ENCODE measurements at regions not wholly inside any gene's neighbourhood (a gene's known extent, or its start where the extent isn't known, plus 50 kb on each side); places are given as distances from the start of the nearest gene placed in this dataset.

DNA sequence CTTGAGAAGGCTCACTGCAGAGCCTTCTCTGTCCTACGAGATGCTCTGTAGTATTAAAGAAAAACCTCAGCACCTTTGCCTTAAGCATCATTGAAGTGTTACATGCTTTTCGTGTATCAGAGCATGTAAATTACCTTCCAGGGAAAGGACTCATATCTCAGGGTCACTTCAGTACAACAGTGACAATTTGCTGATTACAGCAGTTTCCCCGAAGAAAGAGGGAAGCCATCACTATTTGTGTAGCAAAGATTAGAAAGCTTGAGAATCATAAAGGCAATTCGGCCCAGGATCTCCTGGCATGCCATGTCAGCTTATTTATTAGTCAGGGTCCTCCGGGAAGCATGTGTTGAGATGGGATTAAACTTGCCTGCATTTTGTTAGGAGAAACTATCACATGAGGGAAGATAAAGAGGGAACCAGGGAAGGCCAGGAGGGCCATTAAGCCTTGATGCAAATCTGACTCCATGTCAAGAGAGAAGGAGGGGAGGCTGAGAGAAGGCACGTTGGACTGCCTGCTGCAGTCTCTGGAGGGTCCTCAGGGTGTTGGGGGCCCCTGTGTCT is 55.2 kb upstream of the KCNJ6 start:
- H3K9ac ChIP-seq (ENCODE audit: low read length) = no peak overlapping the region
- no peaks in the 10 kb centered on the region for H3K79me2 ChIP-seq (ENCODE audit: insufficient read depth, low read length)
- H3K4me2 ChIP-seq (ENCODE audit: low read length) = no peak overlapping the region
- H3K4me1 ChIP-seq (ENCODE audit: insufficient read depth, low read length, severe bottlenecking) = no peaks in the 10 kb centered on the region
- no peaks in the 10 kb centered on the region for H3F3A ChIP-seq (ENCODE audit: insufficient read depth, low read length)
- no peak for TF ChIP-seq EZH2 (IDR thresholded peaks at IDR 0.05; ENCODE audit: borderline replicate concordance, low read length)
- TF ChIP-seq, protein P1, sequence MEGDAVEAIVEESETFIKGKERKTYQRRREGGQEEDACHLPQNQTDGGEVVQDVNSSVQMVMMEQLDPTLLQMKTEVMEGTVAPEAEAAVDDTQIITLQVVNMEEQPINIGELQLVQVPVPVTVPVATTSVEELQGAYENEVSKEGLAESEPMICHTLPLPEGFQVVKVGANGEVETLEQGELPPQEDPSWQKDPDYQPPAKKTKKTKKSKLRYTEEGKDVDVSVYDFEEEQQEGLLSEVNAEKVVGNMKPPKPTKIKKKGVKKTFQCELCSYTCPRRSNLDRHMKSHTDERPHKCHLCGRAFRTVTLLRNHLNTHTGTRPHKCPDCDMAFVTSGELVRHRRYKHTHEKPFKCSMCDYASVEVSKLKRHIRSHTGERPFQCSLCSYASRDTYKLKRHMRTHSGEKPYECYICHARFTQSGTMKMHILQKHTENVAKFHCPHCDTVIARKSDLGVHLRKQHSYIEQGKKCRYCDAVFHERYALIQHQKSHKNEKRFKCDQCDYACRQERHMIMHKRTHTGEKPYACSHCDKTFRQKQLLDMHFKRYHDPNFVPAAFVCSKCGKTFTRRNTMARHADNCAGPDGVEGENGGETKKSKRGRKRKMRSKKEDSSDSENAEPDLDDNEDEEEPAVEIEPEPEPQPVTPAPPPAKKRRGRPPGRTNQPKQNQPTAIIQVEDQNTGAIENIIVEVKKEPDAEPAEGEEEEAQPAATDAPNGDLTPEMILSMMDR (IDR thresholded peaks at IDR 0.05; ENCODE audit: low read length) = no peak
- no peak overlapping the region for H3K27ac ChIP-seq (ENCODE audit: low read depth, low read length, poor library complexity, severe bottlenecking)
- no peaks in the 10 kb centered on the region for H3K36me3 ChIP-seq (ENCODE audit: insufficient read depth, low read length)
- H3K9me2 ChIP-seq (ENCODE audit: low read depth, low read length) = no peaks in the 10 kb centered on the region
- no peaks in the 10 kb centered on the region for H3K27me3 ChIP-seq (ENCODE audit: insufficient read depth, low read length)
- no peak overlapping the region for H2AFZ ChIP-seq (ENCODE audit: low read length)
- no peak overlapping the region for H3K4me3 ChIP-seq (ENCODE audit: low read depth, low read length, poor library complexity, severe bottlenecking)
- no peaks in the 10 kb centered on the region for H3K9me3 ChIP-seq (ENCODE audit: low read length)
- H4K20me1 ChIP-seq (ENCODE audit: insufficient read depth, low read length) = no peaks in the 10 kb centered on the region

DNA sequence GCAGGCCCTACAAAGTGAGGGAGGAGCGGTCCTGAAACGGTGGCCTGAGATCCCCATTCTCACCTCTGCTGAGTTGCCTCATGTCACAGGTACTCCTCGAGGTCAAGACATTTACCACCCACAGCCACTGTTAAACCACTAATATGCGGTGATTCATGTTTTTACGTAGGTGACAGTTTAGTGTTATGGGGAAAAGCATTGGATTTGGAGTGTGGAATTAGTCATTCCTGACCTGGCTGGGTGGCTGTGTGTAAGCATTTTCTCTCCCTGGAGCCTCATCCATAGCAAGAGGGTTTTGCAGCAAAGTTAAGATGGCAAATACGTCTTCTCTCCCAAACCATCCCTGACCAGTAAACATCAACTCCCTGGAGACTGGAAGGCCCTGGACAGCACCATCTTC is 57.8 kb upstream of the KCNJ6 start:
- H4K20me1 ChIP-seq (ENCODE audit: insufficient read depth, low read length) = no peaks in the 10 kb centered on the region
- no peaks in the 10 kb centered on the region for H3K9me3 ChIP-seq (ENCODE audit: low read length)
- H3K27me3 ChIP-seq (ENCODE audit: insufficient read depth, low read length) = no peaks in the 10 kb centered on the region
- no peak overlapping the region for H3K27ac ChIP-seq (ENCODE audit: low read depth, low read length, poor library complexity, severe bottlenecking)
- H2AFZ ChIP-seq (ENCODE audit: low read length) = no peak overlapping the region
- no peak for TF ChIP-seq EZH2 (IDR thresholded peaks at IDR 0.05; ENCODE audit: borderline replicate concordance, low read length)
- TF ChIP-seq, protein P1 (IDR thresholded peaks at IDR 0.05; ENCODE audit: low read length) = no peak
- H3K4me1 ChIP-seq (ENCODE audit: insufficient read depth, low read length, severe bottlenecking) = no peaks in the 10 kb centered on the region
- no peak overlapping the region for H3K4me2 ChIP-seq (ENCODE audit: low read length)
- no peaks in the 10 kb centered on the region for H3K79me2 ChIP-seq (ENCODE audit: insufficient read depth, low read length)
- H3K9ac ChIP-seq (ENCODE audit: low read length) = no peak overlapping the region
- no peaks in the 10 kb centered on the region for H3K36me3 ChIP-seq (ENCODE audit: insufficient read depth, low read length)
- H3F3A ChIP-seq (ENCODE audit: insufficient read depth, low read length) = no peaks in the 10 kb centered on the region
- H3K9me2 ChIP-seq (ENCODE audit: low read depth, low read length) = no peaks in the 10 kb centered on the region
- no peak overlapping the region for H3K4me3 ChIP-seq (ENCODE audit: low read depth, low read length, poor library complexity, severe bottlenecking)

DNA sequence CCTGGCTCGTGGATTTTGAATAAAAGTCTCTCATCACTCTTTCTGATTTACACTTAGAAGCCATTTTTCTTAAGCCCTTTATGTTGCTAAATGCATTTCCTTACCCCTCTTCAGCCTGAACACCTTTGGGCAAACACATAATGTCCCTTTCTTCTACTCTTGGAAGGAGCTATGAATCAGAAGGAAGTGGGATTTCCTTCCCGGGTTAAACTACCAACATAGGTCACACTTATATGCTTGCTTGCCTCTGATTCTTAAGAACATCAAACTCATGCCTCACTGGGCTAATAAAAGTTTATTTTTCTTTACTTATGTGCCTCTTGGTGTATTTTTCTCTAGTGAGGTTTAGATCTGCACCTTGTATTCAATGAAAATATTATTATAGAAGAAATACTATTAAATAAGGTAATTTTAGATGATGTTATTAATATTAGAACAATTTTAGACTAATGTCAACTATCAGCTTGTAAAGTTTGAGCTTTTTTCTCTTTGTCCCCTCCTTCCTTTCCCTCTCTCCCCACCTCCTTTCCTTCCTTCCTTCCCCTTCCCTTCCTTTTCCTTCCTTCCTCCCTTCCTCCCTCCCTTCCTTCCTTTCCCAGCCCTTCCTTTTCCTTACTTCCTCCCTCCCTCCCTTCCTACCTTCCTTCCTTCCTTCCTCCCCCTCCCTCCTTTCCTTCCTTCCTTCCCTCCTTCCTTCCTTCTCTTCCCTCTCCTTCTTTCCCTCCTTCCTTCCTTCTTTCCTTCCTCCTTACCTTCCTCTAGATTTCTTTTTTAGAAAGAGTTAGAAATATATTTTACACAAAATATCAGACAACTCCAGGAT is 66.5 kb upstream of the KCNJ6 start:
- H3K4me2 ChIP-seq (ENCODE audit: low read length) = no peak overlapping the region

More for the DNA sequence above, 66.5 kb upstream of the KCNJ6 start:
- Histone ChIP-seq H2AFZ (ENCODE audit: low read length) (no peak overlapping the region), H3K36me3 (ENCODE audit: insufficient read depth, low read length) (no peaks in the 10 kb centered on the region), H3K4me3 (ENCODE audit: low read depth, low read length, poor library complexity, severe bottlenecking) (no peak overlapping the region), H3K9me3 (ENCODE audit: low read length) (no peaks in the 10 kb centered on the region), H3K27me3 (ENCODE audit: insufficient read depth, low read length) (no peaks in the 10 kb centered on the region), H4K20me1 (ENCODE audit: insufficient read depth, low read length) (no peaks in the 10 kb centered on the region), H3K79me2 (ENCODE audit: insufficient read depth, low read length) (no peaks in the 10 kb centered on the region), H3K4me1 (ENCODE audit: insufficient read depth, low read length, severe bottlenecking) (no peaks in the 10 kb centered on the region), H3K27ac (ENCODE audit: low read depth, low read length, poor library complexity, severe bottlenecking) (no peak overlapping the region), H3K9ac (ENCODE audit: low read length) (no peak overlapping the region), H3K9me2 (ENCODE audit: low read depth, low read length) (no peaks in the 10 kb centered on the region), H3F3A (ENCODE audit: insufficient read depth, low read length) (no peaks in the 10 kb centered on the region)
- TF ChIP-seq, protein P1 (IDR thresholded peaks at IDR 0.05; ENCODE audit: low read length) = no peak
- no peak for TF ChIP-seq EZH2 (IDR thresholded peaks at IDR 0.05; ENCODE audit: borderline replicate concordance, low read length)

All from OCI-LY1 (cell line).